GM19395 (cell line): ENCODE measurements at regions not wholly inside any gene's neighbourhood (a gene's known extent, or its start where the extent isn't known, plus 50 kb on each side); places are given as distances from the start of the nearest gene placed in this dataset.
"Not testable (repeated sequence)": the region's sequence is repeated elsewhere in the genome, so short reads cannot be mapped to it uniquely, and the experiment has no call there.

Source experiments
- ATAC-seq: cut with Tn5 transposase; IDR thresholded peaks from one replicate; pipeline ENCODE4 v1.9.1; 2021; ENCODE audit warnings: mild to moderate bottlenecking, moderate library complexity; ENCODE audit not compliant: unreplicated experiment

GRCh38 chr10:32217216-32217615 lies 129.7 kb downstream of the EPC1 start:
- ATAC-seq = no peak

DNA sequence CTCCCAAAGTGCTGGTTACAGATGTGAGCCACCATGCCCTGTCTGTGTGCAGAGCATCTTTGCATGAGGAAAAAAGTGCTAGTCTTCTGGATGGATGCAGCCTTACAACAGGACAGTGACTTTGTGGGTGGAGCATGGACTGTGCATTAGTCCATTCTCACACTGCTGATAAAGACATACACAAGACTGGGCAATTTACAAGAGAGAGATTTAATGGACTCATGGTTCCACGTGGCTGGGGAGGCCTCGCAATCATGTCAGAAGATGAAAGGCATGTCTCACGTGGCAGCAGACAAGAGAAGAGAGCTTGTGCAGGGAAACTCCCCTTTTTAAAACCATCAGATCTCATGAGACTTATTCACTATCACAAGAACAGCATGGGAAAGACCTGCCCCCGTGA lies 133.1 kb downstream of the EPC1 start:
- not testable (repeated sequence) for ATAC-seq

DNA sequence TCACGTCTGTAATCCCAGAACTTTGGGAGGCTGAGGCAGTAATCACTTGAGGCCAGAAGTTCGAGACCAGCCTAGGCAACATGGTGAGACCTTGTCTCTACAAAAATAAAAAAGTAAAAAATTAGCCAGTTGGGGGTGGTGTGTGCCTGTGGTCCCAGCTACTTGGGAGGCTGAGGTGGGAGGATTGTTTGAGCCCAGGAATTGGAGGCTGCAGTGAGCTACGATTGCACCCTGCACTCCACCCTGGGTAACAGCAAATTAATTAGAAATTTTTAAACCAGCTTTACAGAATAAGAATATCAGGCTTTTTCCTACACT lies 136.0 kb downstream of the EPC1 start:
- no peak for ATAC-seq

DNA sequence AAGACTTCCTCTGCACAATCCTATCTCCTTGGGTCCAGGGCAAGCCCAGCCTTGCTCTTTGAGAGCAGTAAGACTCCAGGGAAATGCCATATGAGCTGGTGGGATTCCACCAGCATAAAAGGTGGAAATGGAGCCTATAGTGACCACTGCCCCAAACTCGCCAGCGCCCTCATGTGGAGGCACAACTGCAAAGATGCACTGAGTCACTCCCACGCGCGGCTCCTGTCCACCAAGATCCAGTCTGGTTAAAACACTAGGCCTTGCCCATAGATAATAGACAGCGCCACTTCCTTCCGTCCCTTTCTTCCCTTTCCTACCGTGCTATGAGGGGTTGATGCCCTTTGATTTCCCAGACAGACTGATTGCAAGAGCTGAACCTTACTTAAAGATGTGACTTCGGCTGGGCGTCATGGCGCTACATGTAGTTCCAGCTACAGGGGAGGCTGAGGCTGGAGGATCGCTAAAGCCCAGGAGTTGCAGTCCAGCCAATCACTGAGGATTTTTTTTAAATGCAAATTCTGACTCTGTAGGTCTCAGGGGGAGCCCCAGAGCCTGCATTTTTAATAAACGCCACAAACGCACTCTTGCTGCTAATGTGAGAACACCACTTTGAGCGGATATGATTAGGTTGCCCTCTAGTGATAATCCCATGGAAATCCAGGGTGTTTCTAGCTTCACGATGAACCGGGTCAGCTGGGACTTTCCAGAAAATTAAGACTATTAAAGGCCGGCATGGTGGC lies 136.5 kb downstream of the EPC1 start:
- ATAC-seq = no peak

GRCh38 chr10:32208005-32208404 lies 139.0 kb downstream of the EPC1 start:
- not testable (repeated sequence) for ATAC-seq

DNA sequence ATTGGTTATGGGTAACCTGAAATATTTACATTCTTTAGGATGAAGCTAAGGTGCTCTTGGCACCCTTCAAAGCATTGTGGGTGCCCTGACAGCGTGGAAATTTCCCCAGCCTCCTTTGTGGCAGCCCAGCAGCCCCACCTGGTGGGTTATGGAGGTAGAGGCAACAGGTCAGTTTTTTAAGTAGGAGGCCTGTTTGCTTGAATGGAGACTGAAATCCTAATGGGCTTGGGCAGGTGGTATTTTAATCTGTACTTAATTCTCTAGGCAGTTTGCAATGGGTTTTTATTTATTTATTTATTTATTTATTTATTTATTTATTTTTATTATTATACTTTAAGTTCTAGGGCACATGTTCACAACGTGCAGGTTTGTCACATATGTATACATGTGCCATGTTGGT lies 139.4 kb downstream of the EPC1 start:
- ATAC-seq = peak; percentile 56

GRCh38 chr10:32205670-32206069 lies 141.3 kb downstream of the EPC1 start:
- no peak for ATAC-seq

GRCh38 chr10:32204606-32205005 lies 142.4 kb downstream of the EPC1 start:
- no peak for ATAC-seq

- ATAC-seq = no peak
These were observed 143.6 kb upstream of the KIF5B start for GRCh38 chr10:32199714-32200394.

- no peak for ATAC-seq
These were observed 141.2 kb upstream of the KIF5B start for GRCh38 chr10:32197423-32197822.

GRCh38 chr10:32190890-32191491 lies 134.8 kb upstream of the KIF5B start:
- ATAC-seq = peak; percentile 83

DNA sequence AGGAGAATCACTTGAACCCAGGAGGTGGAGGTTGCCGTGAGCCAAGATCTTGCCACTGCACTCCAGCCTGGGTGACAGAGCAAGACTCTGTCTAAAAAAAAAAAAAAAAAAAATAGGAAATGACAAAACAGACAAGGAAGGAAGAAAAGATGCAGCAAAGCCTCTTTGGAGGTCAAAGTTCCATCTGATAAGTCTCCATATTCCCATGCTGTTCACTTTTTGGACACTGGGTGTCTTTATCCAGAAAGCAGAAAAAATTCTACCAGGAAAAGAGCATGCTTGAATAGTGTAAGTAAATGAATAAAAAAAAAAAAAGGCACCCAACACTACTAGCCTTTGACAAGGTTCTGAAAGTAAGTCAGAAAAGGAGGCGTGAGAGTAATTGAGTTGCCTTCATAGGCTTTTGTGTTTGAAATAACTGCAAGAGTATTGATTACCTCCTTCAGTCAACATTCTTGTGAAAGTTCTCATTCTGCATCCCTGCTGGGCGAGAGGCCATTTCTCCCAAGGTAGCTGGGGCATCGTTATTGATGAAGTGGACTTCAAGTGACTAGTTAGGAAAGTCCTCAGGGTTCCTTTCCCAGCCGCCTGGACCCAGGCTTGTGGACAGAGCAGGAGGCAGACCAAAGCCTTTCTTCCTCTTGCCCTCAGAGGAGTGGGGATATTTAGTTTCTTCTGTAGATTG lies 133.3 kb upstream of the KIF5B start:
- ATAC-seq = no peak

GRCh38 chr10:32188601-32189000 lies 132.4 kb upstream of the KIF5B start:
- ATAC-seq = not testable (repeated sequence)

GRCh38 chr10:32187686-32188085 lies 131.5 kb upstream of the KIF5B start:
- ATAC-seq = no peak

DNA sequence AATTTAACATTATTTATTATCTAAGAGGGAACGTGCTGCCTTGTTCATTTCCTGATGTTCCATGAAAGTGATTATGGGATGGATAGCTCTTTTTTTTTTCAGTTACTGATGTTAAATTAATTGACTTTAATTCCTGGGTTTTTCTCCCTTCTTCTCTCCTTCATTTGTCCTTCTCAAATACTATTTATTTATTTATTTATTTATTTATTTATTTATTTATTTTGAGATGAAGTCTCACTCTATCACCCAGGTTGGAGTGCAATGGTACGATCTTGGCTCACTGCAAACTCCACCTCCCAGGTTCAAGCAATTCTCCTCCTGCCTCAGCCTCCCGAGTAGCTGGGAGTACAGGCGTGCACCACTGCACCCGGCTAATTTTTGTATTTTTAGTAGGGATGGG lies 127.4 kb upstream of the KIF5B start:
- not testable (repeated sequence) for ATAC-seq

- ATAC-seq = no peak
These were observed 126.3 kb upstream of the KIF5B start for GRCh38 chr10:32182476-32182875.

DNA sequence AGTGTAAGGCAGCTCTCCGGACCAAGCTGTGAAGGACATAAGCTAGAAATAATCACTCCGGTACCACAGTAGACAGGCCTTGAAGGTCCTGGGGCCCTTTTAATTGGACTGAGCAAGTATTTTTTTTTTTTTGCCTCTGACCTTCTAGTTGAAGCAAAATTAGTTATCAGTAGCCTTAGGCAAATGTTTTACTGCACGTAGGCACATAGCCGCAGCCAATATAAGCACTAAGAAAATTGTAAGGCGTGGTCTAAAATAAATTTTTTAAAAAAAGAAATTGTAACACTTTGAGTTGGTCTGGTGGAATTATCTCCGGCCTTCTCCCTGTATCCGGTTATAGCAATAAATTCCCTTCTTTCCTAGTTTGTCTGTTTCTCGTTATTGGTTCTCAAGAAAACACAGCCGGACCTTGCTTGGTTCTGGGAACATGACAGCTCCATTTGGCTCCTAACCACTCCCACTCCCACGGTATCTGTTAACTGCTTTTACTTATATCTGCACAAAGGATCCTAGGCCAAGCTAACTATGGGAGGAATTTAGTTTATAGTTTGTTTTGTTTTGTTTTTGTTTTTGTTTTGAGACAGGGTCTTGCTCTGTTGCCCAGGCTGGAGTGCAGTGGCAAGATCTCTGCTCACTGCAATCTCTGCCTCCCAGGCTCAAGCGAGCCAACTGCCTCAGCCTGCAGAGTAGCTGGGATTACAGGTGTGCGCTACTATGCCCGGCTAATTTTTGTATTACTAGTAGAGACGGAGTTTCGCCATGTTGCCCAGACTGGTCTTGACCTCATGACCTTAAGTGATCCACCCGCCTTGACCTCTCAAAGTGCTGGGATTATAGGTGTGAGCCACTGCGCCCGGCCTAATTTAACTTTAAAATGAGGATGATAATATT lies 124.4 kb upstream of the KIF5B start:
- ATAC-seq = no peak

GRCh38 chr10:32179836-32180235 lies 123.6 kb upstream of the KIF5B start:
- ATAC-seq = no peak

GRCh38 chr10:32177594-32177993 lies 121.4 kb upstream of the KIF5B start:
- ATAC-seq = not testable (repeated sequence)

DNA sequence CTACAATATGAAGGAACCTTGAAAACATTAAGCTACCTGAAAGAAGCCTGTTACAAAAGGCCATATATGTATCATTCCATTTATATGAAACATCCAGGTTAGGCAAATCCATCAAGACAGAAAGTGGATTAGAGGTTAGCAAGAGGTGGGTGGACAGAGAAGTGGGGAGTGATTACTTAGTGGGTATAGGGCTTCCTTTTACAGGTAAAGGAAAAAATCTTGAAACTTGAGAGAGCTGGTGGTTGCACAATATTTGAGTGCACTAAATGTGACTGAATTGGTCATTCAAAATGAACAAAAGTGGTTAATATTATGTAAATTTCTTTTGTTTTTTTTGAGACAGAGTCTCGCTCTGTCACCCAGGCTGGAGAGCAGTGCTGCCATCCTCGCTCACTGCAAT lies 119.4 kb upstream of the KIF5B start:
- no peak for ATAC-seq
